ENCODE measurements at regions not wholly inside any gene's neighbourhood (a gene's known extent, or its start where the extent isn't known, plus 50 kb on each side); places are given as distances from the start of the nearest gene placed in this dataset.

DNA sequence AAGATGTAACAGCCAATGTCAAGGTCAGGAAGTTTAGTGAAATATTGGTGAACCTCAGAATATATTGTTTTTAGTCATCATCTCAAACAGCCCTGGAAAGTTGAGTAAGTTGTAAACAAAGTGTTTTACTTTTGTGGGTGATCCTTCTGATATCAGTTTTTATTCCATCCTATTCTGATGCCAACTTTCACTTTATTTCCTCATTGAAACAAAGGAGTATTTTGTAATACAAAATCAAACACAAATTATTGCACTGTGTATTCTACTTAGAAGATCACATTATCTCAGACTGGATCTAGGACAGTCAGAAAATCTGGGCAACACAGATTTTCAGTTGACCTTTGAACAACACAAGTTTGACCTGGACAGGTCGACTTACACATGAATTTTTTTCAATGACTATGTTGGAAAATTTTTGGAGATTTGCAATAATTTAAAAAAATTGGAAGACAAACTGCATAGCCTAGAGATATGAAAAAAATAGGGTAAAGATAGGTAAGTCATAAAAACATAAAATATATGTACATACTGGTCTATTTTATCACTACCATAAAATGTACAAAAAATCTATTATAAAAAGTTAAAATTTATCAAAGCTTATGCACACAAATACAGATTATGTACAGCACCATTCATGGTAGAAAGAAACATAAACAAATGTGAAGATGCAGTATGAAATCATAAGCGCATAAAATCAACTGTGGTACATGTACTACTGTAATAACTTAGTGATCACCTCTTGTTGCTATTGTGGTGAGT, 709.1 kb upstream of the FAM241A start:
- TF ChIP-seq, protein P1, sequence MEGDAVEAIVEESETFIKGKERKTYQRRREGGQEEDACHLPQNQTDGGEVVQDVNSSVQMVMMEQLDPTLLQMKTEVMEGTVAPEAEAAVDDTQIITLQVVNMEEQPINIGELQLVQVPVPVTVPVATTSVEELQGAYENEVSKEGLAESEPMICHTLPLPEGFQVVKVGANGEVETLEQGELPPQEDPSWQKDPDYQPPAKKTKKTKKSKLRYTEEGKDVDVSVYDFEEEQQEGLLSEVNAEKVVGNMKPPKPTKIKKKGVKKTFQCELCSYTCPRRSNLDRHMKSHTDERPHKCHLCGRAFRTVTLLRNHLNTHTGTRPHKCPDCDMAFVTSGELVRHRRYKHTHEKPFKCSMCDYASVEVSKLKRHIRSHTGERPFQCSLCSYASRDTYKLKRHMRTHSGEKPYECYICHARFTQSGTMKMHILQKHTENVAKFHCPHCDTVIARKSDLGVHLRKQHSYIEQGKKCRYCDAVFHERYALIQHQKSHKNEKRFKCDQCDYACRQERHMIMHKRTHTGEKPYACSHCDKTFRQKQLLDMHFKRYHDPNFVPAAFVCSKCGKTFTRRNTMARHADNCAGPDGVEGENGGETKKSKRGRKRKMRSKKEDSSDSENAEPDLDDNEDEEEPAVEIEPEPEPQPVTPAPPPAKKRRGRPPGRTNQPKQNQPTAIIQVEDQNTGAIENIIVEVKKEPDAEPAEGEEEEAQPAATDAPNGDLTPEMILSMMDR (IDR thresholded peaks at IDR 0.05) = no peak
- TF ChIP-seq POLR2A (IDR thresholded peaks at IDR 0.05) = no peak
- no peak for TF ChIP-seq EP300 (IDR thresholded peaks at IDR 0.05)
